Pons (tissue), 1 donor: ENCODE measurements at regions not wholly inside any gene's neighbourhood (a gene's known extent, or its start where the extent isn't known, plus 50 kb on each side); places are given as distances from the start of the nearest gene placed in this dataset.

Experiments used
- DNase-seq: peaks from one replicate; pipeline ENCODE4 v3.0.0-alpha.2; 2016; ENCODE audit warnings: low spot score

DNA sequence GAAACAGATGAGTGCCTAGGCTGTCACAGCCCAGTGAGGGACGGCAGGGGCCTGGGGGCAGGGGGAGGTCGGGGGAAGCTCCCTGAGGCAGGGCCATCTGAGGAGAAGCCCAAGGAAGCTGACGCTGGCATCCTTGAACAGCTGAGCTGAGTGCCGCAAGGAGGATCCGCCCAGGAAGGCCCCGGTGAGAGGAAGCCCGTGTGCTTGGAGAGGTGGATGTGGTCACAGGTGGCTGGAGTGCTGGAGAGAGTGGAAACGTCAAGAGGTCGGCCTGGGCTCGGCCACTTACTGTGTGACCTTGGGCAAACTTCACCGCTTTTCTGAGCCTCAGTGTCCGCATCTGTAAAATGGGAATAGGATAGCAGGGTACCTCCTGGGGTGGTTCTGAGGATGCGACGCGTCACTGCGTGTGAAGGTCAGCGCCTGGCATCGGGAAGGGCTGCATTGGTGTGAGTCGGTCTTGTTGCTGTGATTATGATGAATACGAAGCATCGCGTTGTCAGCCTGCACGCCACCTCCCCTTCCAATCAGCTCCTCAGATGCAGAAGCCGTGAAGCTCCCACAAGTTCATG is 116.1 kb upstream of the PTPN1 start:
- DNase-seq: no peak

DNA sequence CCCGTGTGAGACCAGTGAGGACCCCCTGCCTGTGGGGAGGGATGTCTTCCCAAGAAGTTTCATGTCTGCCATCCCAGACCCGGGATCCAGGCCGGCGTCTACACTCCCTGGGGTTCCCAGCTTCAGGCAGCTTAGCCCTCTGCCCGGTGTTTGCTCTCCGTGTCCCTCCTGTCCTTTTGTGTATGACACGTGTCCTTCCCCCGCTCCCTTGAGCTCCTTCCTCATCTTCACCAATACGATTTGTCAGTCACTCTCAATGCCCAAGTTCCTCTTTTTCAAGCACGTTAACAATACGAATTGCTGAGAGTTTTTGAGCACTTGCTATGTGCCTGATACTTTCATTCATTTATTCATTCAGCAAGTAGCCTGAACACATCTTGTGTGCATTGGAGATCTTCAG is 115.6 kb upstream of the PTPN1 start:
- peak; percentile 47 for DNase-seq

DNA sequence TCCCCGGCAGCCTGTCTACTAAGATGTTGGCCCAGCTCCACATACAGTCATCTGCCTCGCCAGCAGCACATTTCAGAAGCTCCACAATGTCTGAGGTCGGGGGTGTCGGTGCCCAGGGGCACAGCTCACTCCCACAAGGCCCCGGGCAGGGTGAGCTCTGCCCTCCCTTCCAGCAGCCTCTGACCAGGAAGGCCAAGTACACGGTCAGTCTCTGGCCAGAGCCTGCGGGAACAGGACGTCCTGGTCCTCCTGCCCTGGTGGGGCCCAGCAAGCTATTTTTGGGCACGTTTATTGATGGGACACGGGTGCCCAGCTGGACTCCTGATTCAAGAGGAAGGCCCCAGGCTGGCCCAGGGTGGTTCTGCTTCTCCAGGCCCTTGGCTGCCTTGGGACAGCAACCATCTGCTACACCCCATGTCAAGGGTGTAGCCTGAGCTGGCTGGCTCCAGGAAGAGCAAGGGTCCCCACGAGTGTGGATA is 114.9 kb upstream of the PTPN1 start:
- no peak for DNase-seq

DNA sequence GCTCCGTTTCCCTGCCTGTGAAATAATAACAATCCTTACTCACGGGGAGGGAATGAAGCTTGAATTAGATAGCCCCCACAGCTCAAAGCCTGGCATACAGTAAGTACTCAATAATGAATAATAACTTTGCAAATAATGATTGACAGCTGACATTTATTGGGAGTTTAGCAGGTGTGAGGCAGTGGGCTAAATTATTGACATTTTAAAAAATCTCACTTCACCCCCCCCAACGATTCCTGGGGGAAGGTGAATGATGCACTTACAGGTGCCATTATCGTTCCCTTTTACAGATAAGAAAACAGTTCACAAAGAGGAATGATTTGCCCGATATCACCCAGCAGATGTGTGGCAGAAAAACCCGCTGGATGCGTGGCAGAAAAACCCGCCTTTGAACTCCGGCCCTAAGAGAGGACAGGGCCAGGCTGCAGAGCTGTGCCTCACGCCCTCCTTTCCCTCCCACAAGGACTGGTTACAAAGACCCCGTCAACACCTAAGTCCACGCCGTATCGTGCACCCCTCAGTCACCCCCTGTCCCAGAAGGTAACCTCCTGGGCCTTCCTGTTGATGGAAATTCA is 114.2 kb upstream of the PTPN1 start:
- DNase-seq: no peak

DNA sequence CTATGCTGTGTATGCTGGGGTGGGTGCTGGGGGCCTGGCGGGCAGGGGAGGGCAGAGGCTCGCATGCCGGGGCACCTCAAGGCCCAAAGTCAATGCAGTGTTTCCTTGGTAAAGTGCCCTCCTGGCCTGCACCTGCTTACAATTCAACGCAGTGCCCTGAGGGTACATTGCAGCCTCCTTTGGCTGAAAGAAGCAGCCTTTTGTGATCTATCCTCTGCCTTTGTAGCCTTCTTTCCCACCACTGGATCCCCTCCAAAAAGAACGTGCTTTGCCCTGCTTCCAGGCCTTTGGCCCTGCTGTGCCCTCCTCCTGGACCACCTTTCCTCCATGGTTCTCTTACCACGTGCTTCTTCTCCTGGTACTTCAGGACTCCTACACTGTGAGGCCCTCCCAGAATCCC is 113.6 kb upstream of the PTPN1 start:
- no peak for DNase-seq

DNA sequence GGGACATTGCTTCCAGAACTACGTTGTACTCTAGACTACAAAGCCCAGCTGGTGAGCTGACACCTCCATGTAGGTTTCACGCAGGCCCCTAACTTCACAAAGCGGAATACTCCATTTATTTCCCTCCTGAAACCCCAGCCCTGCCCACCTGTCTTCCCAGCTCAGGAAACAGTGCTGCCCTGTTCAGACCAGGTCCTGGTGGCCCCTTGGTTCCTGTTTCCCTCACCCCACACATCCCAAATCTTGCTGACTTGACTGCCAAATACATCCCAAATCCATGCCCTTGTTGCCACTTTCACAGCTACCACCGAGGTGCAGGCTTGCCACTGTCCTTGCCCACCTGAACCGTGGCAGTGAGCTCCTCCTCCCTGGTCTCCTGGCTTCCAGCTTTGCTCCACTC is 113.1 kb upstream of the PTPN1 start:
- DNase-seq: no peak

DNA sequence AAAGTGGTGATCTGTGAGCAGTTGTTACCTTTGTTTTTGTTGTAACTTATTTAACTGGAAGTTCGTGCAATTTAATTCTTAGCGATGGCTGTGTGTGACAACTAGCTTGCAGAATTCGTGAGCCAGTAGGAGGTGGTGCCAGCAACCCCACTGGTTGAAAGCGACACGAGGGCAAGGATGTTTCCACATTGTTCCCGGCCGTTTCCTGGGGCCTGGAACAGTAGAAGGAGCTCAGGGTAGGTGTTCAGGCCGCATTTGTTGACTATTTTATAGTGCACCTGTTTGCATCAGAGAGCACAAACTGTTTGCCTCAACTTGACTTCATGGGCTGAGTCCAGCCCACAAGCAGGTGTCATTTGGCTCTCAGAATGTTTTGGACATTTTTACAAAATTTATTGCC is 112.1 kb upstream of the PTPN1 start:
- no peak for DNase-seq

DNA sequence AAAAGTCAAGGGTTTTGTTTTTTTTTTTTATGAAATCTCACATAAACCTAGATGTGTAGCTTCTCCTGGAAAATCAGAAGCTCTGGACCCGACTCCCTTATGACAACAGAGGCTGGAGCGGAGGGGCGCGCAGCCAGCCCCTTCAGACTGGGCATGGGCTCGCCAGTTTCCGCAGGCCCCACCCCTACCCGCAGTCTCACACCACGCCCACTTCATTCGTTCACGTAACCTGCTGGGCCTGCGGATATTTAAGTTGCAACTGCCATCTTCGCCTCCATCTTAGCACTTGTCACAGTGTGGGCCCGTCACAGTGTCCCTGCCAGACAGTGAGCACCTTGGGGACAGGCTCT is 111.7 kb upstream of the PTPN1 start:
- DNase-seq: no peak

DNA sequence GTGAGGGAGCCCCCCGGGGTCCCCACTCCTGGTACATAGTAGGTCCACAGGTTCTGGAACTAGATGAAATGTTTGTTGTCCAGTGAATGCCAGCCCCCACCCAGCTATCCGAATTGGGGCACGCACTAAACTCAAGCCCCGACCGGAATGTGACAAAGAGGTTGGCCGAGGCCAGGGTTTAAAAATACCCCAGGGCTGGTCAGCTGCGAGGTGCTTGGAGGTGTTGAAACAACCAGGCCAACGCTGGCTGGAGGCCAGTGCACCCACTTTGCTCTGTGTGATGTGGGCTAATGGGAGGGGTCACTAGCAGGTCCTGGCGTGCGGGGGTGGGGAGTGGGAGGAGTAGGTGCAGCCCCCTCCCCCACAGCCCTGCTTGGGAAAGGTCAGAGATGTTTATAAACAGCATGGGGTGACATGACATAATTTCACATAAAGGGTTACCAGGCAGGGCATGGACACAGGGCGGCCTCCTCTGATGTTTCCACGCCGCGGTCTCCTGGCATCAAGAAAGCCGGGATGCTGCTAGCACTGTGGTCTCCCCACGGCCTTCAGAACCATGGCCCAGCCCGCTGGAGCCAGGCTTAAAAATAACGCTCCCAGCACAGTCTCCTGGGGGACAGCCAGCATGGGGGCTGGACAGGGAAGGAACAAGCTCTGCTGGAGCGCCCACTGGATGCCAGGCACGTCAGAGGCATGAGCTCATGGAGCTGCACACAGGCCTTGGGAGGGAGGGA is 111.2 kb upstream of the PTPN1 start:
- DNase-seq: no peak

DNA sequence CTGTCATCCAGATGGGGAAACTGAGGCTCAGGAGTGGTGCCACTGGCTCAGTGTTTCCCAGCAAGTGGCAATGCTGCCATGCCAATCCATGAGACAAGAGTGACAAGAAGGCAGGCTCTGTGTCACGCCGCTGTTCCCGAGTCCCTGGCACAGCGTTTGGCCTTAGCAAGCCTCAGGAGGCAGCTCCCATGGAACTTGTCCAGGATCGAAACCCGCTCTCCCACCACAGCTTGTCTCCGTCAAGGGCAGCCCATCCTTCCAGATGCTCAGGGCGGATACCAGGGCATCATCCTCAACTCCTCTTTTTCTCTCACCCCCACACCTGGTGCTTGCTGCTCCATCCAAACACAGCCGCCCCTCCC is 110.6 kb upstream of the PTPN1 start:
- no peak for DNase-seq

DNA sequence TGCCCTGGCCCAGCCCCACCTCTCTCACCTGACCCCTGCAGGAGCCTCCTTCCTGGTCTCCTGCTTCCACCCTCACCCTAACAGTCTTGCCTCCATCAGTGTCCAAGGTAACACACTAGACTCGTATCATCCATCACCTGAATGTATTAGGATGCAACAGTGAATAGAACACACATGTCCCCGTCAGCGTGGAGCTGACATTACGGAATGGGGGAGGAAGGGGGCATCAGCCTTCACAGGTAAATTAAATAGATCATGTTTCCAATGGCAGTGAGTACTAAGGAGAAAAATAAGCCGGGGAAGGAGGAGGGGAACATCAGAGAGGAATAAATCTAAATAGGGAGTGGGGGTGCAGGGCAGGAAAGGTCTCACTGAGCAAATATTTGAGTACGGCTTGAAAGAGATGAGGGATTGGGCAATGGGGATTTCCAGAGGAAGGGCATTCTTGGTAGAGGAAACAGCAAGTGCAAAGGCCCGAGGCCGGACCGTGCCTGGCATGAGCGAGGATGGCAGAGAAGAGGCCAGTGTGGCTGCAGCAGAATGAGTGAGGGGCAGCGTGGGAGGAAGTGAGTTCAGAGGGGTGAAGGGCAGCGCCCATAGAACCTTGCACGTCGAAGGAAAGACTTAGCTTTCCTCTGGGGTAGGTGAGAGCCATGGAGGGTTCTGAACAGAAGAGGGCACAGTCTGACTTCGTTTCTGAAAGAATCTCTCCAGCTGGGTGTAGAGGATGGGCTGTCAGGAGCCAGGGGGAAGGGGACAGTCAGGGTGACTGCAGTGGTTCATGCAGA is 110.1 kb upstream of the PTPN1 start:
- no peak for DNase-seq

DNA sequence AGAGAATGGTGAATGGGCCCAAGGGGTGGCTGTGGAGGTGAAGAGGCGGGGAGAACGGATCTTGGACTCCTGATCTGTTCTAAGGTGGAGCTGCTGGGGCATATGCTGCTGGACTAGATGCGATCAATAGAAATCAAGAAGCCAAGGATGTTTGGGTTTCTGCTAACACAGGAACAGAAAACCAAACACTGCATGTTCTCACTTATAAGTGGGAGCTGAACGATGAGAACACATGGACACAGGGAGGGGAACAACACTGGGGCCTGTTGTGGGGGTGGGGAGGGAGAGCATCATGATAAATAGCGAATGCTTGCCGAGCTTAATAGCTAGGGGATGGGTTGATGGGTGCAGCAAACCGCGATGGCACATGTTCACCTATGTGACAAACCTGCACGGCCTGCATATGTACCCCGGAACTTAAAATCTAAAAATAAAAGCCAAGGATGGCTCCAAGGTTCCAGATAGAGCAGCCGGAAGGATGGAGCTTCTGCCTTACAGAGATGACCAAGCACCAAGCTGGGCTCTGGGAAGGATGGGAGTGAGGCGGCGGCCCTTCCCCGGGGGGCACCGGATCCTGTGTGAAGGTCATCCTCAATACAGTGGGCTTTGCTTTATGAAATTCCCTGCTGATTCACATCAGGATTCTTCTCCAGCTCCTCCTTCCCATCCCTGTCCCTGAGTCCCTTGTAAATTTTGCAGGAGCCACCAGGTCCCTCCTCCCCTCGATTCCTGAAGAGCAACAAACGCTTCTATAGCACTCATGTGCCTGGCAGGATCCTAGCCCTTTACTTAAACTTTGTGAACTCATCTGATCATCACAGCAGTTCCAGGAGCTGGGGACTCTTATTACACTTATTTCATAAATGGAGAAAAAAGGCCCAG is 109.2 kb upstream of the PTPN1 start:
- DNase-seq: no peak

DNA sequence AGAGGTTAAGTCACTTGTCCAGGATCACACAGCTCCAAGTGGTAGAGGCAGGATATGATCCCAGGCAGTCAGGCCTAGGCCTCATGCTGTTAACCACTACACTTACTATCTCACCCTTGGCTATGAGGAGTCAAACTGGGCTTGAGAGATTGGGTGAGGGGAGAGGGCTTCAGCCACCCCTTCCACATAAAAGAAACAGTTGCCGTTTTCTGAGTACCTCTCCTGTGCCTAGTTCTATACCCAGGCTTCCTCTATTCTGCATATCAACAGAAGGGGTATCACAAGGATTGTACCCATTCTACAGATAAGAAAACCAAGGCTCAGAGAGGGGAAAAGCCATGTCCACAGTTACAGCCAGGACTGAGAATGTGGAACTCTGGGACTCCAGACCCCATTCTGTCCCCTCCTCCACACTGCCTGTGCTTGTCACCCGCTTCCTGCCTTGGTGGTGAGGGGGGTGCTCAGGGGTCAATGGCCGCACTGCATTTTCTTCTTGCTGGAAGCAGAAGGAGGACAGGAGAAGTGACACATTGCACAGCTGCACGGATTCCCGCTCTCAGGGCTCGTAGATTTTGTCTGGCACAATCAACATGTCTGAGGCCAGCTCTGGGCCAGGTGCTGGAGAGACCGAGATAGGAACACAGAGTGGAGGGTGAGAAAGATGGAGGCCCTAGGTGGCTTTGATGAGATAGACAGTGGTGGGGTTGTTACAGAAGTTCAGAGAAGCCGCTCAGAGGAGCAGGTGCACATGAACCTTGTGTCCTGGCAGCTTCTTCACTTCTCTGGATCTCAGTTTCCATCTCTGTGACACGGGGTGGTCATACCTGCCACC is 108.4 kb upstream of the PTPN1 start:
- DNase-seq: no peak

DNA sequence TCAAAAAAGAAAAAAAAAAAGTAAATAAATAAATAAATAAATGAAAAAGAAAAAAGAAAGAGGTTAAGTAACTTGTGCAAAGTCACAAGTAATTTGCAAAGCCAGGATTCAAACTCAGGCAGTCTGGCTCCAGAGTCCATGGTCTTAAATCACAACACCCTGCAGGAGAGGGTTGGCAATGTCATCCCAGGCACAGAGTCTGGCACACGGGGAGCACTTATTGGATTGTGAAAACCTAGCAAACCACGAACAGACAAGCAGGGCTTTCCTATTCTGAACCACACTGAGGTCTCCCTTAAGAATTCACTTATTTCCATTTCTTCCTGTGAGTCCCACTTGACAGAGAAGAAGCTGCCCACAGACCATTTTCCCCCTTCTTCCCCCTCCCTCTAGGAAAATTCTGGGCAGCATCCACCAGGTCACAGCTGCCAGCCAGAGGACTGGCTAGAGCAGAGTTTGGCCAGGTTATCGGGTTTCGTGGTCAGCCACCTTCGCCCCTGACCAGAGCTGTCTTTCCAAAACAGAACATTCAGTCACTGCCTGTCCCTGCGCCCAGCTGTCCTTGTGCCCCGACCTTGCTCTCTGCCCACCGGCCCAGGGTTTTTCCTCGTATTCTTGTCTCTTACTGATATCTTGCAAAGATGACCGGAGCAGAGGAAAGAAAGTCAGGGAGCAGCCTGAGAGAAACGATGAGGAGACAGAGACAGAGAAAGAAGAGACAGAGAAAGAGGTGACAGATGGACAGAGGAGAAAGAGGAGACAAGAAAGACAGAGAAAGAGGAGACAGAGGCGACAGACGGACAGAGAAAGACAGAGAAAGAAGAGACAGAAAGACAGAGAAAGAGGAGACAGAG is 106.4 kb upstream of the PTPN1 start:
- DNase-seq: no peak

DNA sequence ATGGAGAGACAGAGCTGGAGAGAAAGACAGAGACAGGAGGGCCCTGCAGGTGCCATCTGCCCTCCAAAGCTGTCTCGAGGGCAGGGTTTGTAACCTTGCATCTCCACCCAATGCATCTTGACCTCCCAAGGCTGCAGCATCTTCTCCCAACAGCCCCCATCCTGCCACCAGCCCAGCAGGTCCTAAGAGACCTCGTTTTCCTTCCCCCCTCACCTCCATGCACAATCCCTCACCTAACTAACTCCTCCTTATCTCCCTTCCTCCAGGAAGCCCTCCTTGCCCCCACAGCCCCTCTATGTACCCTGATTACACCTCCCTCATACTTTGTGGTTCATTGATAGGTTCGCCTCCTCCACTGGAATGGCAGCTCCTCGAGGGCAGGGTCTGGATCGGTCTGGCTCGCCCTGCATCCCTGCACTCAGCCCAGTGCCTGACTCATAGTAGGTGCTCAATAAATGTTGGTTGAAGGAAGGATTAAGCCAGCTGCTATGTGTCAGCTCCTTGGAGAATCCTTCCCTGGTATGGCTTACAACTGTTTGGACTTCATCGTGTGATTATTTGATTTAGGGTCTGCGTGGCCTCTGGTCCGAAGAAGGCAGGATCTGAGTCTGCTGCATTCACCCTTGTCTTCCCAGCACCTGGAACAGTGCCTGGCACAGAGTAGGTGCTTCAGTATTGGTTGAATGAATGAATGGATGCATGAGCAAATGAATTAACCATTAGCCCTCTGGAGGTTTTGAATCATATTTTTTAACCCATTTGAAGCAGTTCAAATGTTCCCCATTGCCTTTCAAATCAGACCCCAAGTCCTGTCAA is 105.6 kb upstream of the PTPN1 start:
- DNase-seq: no peak

DNA sequence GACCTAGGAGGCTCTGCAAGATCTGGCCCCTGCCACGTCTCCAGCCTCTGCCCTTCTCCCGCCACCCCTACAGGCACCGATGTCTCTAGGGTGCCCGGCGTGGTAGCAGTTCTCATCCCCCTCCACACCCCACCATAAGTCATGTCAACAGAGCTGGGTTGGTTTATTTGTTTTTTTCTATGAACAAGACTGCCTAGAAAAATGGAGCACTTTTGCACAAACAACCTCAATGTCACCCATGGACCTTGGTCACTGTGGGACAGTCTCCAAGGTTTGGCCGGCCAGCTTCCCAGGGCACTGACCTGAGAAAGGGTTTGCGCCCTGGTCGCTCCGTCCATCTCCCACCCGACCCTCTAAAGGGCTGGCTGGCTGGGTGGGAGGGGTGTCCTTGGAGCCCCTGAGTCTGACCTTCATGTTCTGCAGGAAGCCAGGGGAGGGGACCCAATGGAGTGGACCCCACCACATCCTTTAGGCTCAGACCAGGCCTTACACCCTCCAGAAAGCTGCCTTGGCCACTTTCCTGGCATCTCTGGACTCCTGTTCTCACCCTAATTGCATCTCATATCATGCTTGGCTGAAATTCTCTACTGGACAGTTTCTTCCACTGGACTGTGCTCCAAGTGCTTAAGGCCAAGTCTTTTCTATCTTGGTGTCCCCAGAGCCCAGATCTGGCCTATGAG is 104.8 kb upstream of the PTPN1 start:
- no peak for DNase-seq

DNA sequence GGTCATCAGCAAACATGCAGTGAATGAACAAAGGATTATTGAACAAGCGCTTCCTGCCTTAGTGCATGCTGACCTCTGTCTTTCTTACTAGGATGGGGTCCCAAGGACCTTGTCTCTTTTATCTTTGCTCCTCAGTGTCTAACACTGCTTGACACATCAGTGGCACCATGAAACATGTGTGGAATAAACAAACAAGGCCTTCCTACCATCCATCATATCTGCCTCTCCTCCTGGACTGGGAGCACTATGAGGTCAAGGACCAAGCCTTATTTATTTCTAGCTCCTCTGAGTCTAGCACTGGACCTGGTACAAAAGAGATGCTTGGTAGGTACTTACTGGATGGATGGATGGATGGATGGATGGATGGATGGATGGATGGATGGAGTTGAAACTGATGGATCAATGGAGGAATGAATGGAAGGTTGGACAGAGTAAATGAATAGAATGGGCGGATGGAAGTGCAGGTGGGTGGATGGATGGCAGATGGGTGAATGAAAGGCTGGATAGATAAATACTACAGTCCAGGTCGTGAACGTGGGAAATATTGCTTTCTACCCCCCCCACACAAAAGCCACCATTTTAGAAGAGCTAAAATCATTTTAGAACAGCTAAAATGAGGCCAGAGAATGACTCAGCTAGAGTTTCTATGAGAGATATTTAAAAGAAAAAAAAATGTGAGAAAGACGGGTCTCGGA is 104.1 kb upstream of the PTPN1 start:
- DNase-seq: no peak

DNA sequence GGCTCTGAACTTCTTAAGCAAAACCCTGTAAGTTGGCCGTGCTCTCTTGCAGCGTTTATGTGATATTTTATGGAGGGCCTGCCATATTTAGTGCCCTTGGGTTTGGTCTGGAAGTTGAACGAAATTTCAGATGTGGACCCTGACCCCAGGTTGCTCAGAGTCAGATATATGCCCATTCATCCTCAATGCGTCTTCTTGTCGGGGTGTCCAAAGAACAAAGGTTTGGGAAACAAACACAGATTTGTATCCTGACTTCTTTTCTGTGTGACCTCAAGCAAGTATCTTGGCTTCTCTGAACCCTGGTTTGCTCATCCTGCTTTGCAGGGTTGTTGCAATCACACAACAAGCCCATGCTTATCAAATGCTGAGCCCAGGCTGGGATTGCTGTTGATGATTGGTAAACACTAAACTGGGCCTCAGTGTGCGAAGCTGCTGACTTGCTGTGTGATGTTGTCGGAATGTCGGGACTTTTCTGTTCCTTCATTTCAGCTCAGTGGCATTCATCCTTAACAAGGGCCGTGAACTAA is 103.5 kb upstream of the PTPN1 start:
- no peak for DNase-seq
